ENCODE measurements at regions not wholly inside any gene's neighbourhood (a gene's known extent, or its start where the extent isn't known, plus 50 kb on each side); places are given as distances from the start of the nearest gene placed in this dataset.
"Not testable (repeated sequence)": the region's sequence is repeated elsewhere in the genome, so short reads cannot be mapped to it uniquely, and the experiment has no call there.

DNA sequence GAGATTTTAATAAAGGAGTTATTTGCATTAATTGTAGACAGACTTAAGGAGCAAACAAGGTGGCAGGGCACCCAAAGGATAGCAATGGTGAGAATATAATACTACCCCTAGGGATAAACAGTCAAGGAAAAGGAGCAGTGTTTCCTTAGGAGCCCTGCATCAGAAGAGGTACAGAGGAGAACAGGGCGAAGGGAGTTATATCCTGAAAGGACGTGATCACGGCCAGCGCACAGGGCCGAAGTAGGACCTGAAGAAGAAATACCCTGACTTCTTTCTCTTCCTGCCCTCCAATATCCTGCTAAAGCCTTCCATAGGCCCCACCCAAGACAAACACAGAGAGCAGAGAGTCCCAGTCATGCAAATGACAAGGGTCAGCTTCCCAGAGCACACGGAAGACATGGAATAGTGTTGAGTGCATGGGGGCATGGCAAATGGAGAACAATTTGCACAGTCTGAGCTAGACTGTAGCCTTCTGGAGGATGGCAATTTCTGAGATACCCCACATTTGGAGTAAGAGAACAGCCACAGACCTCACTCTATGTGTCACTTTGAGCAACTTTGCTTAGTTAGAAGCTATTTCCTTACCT, 188.2 kb downstream of the ZNF92 start:
- TF ChIP-seq POLR2A, EP300 (IDR thresholded peaks at IDR 0.05): not testable (repeated sequence)
